ENCODE measurements at regions not wholly inside any gene's neighbourhood (a gene's known extent, or its start where the extent isn't known, plus 50 kb on each side); places are given as distances from the start of the nearest gene placed in this dataset.

- H3K4me1 ChIP-seq = peaks cover 3% of the 10 kb centered on the region in 2 donors
- TF ChIP-seq, protein P1, sequence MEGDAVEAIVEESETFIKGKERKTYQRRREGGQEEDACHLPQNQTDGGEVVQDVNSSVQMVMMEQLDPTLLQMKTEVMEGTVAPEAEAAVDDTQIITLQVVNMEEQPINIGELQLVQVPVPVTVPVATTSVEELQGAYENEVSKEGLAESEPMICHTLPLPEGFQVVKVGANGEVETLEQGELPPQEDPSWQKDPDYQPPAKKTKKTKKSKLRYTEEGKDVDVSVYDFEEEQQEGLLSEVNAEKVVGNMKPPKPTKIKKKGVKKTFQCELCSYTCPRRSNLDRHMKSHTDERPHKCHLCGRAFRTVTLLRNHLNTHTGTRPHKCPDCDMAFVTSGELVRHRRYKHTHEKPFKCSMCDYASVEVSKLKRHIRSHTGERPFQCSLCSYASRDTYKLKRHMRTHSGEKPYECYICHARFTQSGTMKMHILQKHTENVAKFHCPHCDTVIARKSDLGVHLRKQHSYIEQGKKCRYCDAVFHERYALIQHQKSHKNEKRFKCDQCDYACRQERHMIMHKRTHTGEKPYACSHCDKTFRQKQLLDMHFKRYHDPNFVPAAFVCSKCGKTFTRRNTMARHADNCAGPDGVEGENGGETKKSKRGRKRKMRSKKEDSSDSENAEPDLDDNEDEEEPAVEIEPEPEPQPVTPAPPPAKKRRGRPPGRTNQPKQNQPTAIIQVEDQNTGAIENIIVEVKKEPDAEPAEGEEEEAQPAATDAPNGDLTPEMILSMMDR (IDR thresholded peaks at IDR 0.05) = no peak
- no peak overlapping the region for H3K4me3 ChIP-seq
- no peaks in the 10 kb centered on the region for H3K27me3 ChIP-seq
- DNase-seq (ENCODE audit: low spot score in 2 of 2) = no peak
- no peak overlapping the region for H3K27ac ChIP-seq
- H3K36me3 ChIP-seq = no peaks in the 10 kb centered on the region
- intact Hi-C loops (cut with DNase I) = no loop called here
- H3K9me3 ChIP-seq = no peaks in the 10 kb centered on the region
Measured at GRCh38 chr17:12492450-12492849, 173.2 kb upstream of the MYOCD start.

DNA sequence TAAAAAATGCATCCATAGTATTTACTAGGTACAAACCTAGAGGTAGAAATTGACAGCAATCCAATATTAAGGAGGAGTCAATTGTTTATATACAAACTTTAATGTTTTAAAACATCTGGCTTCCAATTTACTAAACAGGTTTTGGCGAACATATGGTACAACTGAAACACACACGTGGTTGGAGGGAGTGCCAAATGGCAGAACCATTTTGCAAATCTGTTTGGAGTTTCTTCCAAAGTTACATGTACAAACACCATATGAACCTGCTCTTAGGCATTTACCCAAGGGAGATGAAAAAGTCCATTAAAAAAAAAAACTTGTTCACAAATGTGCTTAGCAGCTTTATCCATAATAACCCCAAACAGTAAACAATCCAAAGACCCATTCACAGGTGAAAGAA, 159.8 kb upstream of the MYOCD start:
- TF ChIP-seq, protein P1 (IDR thresholded peaks at IDR 0.05) = no peak
- Histone ChIP-seq H3K4me3 (no peak overlapping the region), H3K27ac (no peak overlapping the region), H3K27me3 (no peaks in the 10 kb centered on the region), H3K9me3 (no peaks in the 10 kb centered on the region), H3K4me1 (peaks cover 0 to 7% of the 10 kb centered on the region in 2 donors), H3K36me3 (no peaks in the 10 kb centered on the region)
- no peak for DNase-seq (ENCODE audit: low spot score in 2 of 2)
- intact Hi-C loops (cut with DNase I) = no loop called here

GRCh38 chr17:12507026-12507595, 158.6 kb upstream of the MYOCD start:
- no peak overlapping the region for H3K27ac ChIP-seq
- no peak for DNase-seq (ENCODE audit: low spot score in 2 of 2)
- H3K9me3 ChIP-seq = no peaks in the 10 kb centered on the region
- H3K4me3 ChIP-seq = no peak overlapping the region
- intact Hi-C loops (cut with DNase I) = no loop called here
- H3K4me1 ChIP-seq = peaks cover 0 to 8% of the 10 kb centered on the region in 2 donors
- H3K27me3 ChIP-seq = no peaks in the 10 kb centered on the region
- TF ChIP-seq, protein P1 (IDR thresholded peaks at IDR 0.05) = no peak
- no peaks in the 10 kb centered on the region for H3K36me3 ChIP-seq

- intact Hi-C loops (cut with DNase I) = loop anchor here (1.0 to 5.0 kb wide), 2 partner anchors 48 to 94 kb away; no protein-coding TSS in a partner anchor
- H3K36me3 ChIP-seq = no peaks in the 10 kb centered on the region
Measured at GRCh38 chr17:12509801-12510200, 155.9 kb upstream of the MYOCD start.

DNA sequence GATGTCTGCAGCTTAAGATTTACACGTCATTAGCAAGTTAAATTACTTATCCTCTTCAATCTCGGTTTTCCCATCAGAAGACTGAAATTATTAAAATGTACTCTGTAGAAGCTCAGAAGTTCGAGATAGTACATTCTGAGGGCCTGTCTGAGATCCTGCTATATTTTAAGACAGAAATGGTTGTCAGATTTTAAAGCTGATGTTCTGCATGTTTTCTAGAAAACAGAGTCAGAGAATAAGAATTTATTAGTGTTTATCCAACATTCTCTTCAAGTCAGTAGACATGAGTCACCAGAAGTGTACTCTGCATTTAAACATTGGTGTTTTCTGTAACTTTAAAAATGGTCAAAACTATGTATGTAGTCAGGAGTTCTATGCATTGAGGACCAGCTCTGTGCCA, 155.2 kb upstream of the MYOCD start:
- no peak overlapping the region for H3K4me3 ChIP-seq
- H3K4me1 ChIP-seq = peaks cover 0 to 8% of the 10 kb centered on the region in 2 donors
- intact Hi-C loops (cut with DNase I) = loop anchor here (5.0 kb wide), 1 partner anchor 48 kb away; no protein-coding TSS in a partner anchor
- DNase-seq (ENCODE audit: low spot score in 2 of 2) = no peak
- TF ChIP-seq, protein P1 (IDR thresholded peaks at IDR 0.05) = no peak
- no peaks in the 10 kb centered on the region for H3K27me3 ChIP-seq
- H3K9me3 ChIP-seq = no peaks in the 10 kb centered on the region
- H3K36me3 ChIP-seq = no peaks in the 10 kb centered on the region
- H3K27ac ChIP-seq = no peak overlapping the region

More at GRCh38 chr17:12509801-12510200, 155.9 kb upstream of the MYOCD start:
- H3K4me1 ChIP-seq = peaks cover 0 to 8% of the 10 kb centered on the region in 2 donors
- no peaks in the 10 kb centered on the region for H3K27me3 ChIP-seq
- no peak overlapping the region for H3K4me3 ChIP-seq
- no peak for DNase-seq (ENCODE audit: low spot score in 2 of 2)
- H3K27ac ChIP-seq = no peak overlapping the region
- H3K9me3 ChIP-seq = no peaks in the 10 kb centered on the region
- TF ChIP-seq, protein P1 (IDR thresholded peaks at IDR 0.05) = no peak
